ENCODE measurements at regions not wholly inside any gene's neighbourhood (a gene's known extent, or its start where the extent isn't known, plus 50 kb on each side); places are given as distances from the start of the nearest gene placed in this dataset.
"Not testable (repeated sequence)": the region's sequence is repeated elsewhere in the genome, so short reads cannot be mapped to it uniquely, and the experiment has no call there.

DNA sequence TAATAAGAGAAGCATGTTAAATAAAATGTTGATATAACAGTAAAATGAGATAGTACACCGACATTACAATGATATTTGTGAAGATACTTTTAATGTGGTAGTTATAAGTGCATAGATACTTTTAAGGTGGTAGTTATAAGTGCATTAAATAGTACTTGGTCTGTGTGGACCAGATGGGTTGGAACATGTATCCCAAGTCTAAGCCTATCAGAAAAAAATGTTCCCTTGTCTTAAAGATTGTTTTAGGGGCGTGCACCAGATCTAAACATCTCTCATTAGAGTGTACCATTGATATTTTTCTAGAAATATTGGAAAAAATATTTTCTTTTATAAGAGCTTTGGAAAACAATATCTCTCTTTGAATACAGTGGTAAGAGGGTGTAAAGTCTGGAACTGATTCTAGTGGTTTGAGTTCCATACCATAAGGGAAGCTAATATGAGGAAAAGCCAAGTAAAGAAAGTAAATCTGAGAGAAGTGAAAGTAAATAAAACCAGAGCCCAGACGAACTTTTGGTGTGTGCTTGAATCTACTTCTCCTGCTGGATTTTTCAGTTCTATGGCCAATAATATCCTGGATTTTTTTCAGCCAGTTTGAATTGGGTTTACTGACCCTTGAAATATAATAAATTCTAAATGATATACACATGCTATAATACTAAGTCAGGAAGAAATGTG is 175.3 kb downstream of the MBL2 start:
- H3K4me3 ChIP-seq (ENCODE audit: low read depth, low read length) = peak overlapping the region; percentile 20
- TF ChIP-seq, protein P1, sequence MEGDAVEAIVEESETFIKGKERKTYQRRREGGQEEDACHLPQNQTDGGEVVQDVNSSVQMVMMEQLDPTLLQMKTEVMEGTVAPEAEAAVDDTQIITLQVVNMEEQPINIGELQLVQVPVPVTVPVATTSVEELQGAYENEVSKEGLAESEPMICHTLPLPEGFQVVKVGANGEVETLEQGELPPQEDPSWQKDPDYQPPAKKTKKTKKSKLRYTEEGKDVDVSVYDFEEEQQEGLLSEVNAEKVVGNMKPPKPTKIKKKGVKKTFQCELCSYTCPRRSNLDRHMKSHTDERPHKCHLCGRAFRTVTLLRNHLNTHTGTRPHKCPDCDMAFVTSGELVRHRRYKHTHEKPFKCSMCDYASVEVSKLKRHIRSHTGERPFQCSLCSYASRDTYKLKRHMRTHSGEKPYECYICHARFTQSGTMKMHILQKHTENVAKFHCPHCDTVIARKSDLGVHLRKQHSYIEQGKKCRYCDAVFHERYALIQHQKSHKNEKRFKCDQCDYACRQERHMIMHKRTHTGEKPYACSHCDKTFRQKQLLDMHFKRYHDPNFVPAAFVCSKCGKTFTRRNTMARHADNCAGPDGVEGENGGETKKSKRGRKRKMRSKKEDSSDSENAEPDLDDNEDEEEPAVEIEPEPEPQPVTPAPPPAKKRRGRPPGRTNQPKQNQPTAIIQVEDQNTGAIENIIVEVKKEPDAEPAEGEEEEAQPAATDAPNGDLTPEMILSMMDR (IDR thresholded peaks at IDR 0.05; ENCODE audit: insufficient read depth, low read length) = no peak
- peak; percentile 24 for DNase-seq (ENCODE audit: low read depth)

DNA sequence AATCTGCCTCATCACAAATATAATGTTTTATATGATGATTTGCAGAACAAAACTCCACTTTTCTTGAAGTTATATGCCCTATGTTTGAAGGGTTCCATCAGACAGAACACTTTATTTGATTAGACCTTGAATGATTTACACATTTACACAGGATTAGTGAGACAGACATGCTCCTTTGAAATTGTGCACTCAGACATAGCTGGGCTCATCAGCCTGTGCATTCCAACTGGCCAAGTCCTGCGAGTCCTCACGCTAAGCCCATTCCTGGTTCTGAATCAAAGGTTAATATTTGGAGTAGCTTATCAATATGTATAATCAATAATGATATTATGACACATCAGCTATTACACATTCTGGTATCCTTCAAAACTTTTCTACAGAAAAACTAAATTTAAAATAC is 173.6 kb downstream of the MBL2 start:
- no peak overlapping the region for H3K4me3 ChIP-seq (ENCODE audit: low read depth, low read length)
- TF ChIP-seq, protein P1 (IDR thresholded peaks at IDR 0.05; ENCODE audit: insufficient read depth, low read length) = no peak
- DNase-seq (ENCODE audit: low read depth) = no peak

DNA sequence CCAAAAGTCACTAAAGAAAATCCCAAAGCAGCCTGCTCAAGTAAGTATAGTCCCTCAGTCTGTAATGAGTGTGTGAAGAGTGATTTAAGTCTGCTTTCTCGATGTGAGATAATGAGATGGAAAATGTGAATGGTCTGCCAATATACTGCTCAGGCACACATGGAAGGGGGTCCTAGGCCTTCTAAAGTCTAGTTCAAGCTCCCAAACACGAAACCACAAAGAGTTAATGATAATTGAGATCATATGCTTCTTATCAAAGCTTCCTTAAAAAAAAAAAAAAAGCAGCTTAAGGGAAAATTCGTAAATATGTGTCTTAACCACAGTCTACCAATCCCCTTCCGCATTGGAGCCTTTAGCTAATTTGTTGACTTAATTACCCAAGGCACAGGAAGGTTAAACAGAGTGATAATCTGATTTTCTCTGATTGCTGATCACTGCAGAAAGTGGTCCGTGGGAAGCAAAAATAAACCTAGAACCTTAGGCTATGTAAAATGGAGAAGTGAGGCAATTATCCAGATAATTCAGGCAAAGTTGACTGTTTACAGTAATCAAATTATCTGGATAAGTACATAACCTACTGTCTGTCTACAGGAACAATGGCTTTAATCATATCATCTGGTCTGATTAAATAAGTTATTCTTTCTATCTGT is 172.9 kb downstream of the MBL2 start:
- TF ChIP-seq, protein P1 (IDR thresholded peaks at IDR 0.05; ENCODE audit: insufficient read depth, low read length) = no peak
- DNase-seq (ENCODE audit: low read depth) = no peak
- H3K4me3 ChIP-seq (ENCODE audit: low read depth, low read length) = no peak overlapping the region

DNA sequence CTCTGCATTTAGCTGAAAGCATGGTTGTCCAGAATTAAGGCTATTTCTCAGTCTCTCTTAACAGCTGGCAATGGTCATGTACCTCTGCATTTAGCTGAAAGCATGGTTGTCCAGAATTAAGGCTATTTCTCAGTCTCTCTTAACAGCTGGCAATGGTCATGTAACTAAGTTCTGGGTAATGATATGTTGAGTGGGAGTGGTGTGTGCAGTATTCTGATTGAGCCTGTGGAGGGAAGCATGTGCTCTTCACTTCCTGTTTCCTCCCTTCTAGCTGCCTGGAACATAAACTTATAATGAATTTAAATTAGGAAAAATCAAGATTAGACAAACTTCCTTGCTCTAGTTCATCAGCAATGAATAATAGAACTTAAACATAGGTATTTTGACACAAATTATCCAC is 168.5 kb downstream of the MBL2 start:
- not testable (repeated sequence) for DNase-seq (ENCODE audit: low read depth); H3K4me3 ChIP-seq (ENCODE audit: low read depth, low read length)

DNA sequence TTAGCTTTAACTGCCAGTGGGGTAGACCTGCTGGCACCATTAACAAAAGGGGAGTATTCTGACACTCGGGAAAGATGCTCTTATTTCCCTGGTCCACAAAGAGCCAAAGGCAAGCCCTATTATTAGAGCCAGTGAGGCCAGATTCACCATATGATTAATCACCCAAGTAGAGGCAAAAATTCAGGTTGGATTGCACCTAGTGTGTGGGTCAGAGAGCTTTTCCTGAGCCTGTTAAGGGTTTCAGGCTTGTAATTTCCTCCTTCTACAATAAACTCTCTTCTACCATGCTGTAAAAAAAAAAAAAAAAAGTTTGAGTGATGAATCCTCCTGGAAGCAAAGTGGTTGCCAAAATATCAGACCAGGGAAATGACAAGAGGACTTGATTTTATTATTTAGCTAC is 163.5 kb downstream of the MBL2 start:
- H3K4me3 ChIP-seq (ENCODE audit: low read depth, low read length) = no peak overlapping the region
- TF ChIP-seq, protein P1 (IDR thresholded peaks at IDR 0.05; ENCODE audit: insufficient read depth, low read length) = no peak
- DNase-seq (ENCODE audit: low read depth) = no peak

DNA sequence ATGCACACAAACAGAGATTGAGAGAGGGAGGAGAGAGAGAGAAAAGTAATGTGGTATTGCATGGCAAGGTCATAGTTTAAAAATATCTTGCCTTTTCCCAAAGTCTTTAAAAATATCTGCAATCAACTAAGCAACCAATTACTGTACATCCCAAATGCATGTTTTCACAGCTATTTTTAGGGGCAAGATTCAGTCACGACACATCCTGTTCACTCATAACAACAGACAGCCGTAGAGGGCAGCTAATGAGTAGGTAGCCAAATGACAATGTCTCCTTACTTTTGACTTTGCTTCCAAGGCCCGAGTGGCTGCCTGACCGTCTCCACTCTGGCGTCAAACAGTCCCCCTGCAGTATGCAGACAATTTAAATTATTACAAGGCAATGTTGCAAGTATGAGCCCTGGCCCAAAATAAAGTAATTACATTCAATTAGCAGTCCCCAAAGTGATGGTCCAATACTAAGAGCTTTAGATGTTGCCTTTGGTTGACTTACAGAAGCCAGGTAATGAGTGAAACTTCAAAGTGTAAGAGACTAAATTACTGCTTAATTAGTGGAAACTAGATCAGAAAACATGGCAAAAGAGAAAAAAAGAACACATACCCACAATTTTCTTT is 162.9 kb downstream of the MBL2 start:
- TF ChIP-seq, protein P1 (IDR thresholded peaks at IDR 0.05; ENCODE audit: insufficient read depth, low read length) = no peak
- no peak for DNase-seq (ENCODE audit: low read depth)
- no peak overlapping the region for H3K4me3 ChIP-seq (ENCODE audit: low read depth, low read length)

DNA sequence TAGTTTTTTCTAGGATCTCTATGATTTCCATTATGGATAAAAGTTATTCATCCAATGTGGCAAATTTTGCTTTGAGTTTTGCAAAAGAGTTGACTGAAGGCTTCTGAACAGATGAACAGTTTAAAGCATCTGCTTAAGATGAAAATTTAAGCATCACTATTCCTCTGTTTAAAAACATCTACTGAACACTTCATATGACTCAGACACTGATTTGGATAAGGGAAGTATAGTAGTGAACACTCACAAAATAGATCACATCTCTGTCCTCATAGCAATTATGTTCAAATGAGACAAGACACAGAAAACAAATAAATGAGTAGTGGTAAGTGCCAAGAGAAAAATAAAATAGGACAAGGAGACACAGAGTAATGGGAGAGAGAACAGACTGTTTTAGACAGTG is 157.3 kb downstream of the MBL2 start:
- H3K4me3 ChIP-seq (ENCODE audit: low read depth, low read length) = no peak overlapping the region
- DNase-seq (ENCODE audit: low read depth) = no peak
- TF ChIP-seq, protein P1 (IDR thresholded peaks at IDR 0.05; ENCODE audit: insufficient read depth, low read length) = no peak

All from fibroblast of the aortic adventitia (primary cell).